CD4-positive, alpha-beta T cell treated with Interleukin-17A for 1 hour (primary cell): ENCODE measurements at regions not wholly inside any gene's neighbourhood (a gene's known extent, or its start where the extent isn't known, plus 50 kb on each side); places are given as distances from the start of the nearest gene placed in this dataset.

Source experiments
- DNase-seq: peaks from one replicate; pipeline ENCODE4 v3.0.0-alpha.2; 2020

DNA sequence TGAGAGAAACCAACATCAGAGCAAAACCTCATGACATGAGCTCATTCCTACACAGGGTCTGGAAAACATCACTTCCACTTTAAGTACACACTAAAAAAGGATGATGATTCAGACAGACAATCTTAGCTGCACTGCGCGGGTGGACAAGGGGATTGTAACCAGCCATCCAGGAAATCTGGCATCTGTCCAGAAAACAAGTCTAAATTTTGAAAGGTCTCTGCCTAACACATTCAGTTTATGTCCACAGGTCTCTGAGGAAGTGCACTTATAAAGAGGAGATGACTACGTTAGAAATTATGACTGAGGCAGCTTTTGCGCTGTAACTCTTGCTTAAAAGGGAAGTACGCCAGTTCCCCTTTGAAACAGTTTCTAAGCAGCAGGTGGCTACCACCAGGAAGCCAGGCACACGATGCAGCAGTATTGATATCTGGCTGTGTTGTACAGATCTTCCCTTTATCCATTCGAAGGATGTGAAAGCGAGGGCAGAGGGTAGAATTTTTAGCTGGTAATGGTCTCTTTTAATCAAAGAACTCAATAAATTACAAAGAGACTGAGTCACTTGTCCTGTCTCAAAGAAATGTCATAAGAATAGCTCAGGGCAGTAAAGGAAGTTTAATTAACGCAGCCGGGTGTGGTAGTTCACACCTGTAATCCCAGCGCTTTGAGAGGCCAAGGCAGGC lies 128.0 kb downstream of the SETD4 start:
- DNase-seq, result peak; percentile 40

DNA sequence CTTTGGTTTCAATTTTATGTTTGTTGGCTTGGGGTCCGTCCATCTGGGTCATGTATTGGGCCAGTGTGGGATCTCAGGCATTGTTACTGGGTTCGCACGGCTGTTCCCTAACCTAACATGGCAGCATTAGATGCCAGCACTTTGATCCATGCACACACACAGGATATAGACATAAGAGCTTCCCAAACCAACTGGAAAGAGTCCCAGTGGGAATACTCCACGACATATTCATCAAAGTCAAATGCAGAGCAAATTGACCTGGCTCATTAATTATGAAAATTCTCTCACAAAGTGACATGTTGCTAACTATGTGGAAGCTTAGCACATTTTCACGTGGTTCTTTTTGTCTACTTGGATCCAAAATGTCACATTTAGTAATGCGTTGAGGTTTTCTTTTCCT lies 130.4 kb downstream of the SETD4 start:
- no peak for DNase-seq

DNA sequence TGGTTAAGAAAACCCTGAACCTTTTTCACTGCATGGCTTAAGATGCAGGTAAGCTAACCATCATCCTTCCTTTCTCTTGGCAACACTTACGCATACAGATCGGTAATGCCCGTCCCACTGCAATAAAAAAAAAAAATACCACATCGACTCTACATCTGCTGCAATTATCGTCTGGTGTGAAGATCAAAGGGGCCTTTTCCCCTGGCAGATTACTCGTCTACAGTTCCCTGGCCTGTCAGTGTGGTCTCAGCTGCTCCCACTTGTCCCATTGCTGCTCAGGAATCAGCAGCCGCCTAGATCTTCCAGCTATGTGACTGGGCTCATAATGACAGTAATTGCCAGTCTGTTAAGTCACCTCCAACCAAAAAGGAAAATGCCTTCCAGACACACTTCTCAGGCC lies 133.1 kb downstream of the SETD4 start:
- DNase-seq, result no peak

DNA sequence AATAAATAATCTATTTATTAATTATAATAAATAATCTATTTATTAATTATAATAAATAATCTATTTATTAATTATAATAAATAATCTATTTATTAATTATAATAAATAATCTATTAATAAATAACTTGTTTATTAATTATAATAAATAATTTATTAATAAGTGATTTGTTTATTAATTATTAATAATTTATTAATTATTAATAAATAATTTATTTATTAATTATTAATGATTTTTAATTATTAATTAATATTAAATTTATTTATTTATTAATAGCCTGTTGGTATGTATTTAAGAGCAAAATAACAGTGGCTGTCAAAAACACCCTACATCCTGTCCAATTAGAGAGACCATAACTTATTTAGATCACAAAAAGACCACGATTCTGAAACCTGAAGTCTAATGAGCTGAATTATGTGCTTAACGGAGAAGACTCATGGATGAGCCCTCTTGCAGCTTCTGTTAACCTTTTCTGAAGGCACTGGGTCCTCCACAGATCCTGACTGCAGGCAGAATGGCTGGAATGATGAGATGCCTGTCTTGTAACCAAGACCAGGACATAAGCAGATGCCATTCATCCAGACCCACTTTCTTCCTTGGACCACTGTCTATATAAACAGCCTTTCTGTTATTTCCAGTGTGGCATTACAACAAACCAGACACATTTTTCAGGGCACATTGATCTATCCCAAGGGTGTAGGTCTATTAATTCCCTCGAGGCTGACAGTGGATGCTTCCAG lies 134.2 kb downstream of the SETD4 start:
- no peak for DNase-seq

DNA sequence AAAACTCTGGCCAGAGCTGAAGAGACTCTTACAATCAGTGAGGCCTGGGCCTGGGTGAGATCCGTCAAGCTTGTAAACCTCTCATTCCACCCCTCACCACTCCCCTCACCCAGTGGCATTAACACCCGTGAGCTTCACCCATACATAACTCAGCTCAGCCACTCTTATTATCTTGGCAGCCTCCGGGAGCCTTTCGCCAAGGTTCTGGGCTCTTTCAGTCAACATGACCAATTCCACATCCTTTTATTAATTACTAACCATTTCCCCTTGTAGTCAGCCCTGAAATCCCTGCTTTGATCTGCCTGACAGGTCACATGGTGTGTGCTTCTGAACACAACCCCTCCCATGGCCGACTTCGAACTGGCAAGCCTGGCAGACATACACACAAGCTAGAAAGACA lies 134.8 kb downstream of the SETD4 start:
- no peak for DNase-seq

DNA sequence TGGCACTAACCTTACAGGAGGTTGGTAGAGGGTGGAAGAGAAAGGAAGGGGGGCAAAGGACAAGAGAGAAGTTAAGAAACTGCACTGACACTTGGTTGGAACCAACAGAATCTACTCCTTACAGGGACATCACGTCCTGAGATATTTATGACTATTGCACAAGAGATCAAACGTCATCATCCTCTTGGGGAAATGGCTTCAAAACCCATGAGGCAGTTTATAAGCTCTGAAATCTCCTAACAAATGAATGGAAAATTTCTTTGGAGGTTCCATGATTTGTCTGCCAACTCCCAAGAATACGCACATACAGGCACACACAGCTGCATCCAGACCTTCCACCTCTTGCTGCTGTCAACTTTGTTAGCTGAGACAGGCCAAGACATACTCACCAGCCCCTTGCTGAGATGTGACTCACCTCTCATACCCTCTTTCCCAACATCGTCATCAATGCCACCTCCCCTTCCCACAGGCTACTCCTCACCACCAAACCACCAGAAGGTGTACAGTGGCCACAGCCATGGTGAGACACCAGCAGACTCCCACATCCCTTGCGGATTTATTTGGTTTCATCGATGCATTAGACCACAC lies 135.5 kb downstream of the SETD4 start:
- no peak for DNase-seq

DNA sequence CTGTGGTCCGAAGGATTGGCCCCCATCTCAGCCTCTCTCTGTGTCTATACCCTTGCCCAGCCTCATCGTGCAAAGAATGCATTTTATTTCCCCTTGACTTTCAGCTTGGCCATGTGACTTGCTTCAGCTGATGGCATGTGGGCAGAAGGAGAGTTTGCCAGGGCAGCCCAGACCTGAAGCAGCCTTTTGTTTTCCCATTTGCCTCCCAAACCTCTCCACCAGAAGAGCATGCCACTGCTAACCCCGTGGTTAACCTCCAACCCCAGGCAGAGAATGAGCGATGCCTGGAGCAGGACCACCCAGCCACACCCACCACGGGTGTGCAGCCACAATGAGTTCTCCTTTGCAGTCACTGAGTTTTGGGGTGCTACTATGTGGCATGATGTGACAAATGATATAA lies 136.4 kb downstream of the SETD4 start:
- no peak for DNase-seq

DNA sequence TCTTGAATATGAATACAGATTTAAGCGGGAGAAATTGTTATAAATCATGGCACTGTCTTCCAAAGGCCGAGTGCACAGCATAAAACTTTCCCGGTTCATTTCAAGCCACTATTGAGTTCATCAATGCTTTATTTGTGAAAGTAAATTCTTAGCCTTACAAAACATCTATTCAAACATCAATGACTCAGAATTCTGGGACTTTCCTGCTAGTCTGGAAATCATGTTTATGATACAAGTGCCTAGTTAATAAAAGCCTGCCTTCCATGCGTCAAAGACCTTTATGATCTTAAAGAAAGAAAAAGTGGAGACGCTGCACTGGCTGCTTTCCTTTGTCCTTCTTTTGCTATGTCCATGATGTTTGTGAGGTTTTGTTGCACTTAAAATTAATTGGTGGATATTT lies 137.7 kb downstream of the SETD4 start:
- DNase-seq, result no peak

DNA sequence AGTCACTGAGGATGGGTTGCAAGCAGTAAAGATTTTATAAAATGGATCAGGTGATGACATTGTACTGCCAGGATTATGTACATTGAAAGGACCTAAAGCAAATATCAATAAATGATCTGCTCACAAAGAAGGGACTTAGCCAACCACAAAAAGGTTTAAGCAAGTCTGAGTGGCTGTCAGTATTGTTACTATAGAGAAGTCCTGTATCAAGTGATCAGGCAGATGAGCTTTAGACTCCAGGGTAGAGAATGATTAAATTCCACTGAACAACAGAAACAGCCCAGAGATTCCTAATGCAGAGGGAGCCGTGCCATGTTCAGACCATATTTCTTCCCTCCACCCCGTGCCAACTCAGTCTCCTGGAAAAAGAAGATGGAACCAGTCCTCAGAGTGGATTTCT lies 138.9 kb downstream of the SETD4 start:
- no peak for DNase-seq

DNA sequence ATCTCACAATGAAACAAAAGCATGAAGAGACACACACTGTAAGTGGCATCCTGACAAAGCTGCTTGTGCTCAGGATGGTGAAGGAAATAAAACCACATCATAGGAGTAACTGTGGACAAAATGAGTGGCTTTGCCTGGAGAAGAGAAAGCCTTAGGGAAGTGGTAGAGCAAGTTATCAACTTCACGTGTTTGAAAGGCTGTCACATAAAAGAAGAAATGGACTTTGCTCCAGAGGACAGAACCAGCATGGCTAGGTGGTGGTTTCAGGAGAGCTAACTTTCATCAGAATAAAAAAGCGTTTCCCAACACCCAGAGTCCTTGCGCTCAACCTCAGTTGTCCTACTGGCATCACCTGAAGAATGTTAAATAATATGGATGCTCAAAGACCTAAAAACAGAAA lies 139.9 kb downstream of the SETD4 start:
- DNase-seq, result no peak

DNA sequence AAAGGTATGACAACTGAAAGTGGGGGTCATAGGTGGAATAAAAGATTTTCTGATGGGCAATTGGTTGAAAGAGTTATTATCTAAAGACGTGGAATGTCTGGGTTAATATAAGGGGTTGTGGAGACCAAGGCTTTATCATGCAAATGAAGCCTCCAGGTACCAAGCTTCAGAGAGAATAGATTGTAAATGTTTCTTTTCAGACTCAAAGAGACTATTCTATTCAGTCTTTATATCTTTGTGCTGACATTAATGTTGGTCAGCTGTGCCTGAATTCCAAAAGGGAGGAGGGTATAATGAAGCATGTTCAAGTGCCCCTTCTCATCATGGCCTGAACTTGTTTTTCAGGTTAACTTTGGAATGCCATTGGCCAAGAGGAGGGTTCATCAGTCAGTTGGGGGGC lies 145.3 kb downstream of the SETD4 start:
- DNase-seq, result no peak

DNA sequence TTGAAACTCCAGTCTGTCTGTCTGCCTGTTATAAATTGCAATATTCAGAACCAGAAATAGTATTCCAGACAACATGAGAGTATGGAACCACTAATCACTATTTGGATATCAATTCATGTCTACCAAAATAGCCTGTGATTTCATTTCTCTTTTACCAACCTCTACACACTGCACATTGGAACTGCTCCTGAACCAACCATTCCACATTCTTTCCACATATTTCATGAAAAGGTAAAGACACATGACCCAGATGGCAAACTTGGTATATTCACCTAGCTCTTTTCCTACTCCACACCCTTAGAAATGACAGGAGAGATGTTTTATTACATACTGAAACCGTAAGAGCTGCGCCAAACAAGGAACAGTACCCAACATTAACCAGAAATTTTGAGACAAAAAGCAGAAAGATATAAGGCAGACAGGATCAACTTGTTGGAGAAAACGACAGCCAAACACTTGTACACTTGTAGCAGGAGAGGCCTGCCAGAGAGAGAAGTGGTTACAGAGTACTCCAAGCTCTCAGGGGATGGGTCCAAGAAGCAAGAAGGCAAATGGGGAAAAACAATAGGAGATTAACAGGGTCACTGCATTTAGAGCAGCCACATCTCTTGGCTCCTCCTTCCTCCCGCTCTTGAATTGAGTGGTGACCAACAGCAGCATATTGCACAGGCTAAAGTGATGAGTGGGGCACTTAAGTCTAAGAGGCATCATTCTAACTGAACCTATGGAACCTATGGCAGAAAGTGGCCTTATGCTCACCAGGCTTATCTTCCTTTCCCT lies 148.7 kb downstream of the SETD4 start:
- DNase-seq, result no peak

DNA sequence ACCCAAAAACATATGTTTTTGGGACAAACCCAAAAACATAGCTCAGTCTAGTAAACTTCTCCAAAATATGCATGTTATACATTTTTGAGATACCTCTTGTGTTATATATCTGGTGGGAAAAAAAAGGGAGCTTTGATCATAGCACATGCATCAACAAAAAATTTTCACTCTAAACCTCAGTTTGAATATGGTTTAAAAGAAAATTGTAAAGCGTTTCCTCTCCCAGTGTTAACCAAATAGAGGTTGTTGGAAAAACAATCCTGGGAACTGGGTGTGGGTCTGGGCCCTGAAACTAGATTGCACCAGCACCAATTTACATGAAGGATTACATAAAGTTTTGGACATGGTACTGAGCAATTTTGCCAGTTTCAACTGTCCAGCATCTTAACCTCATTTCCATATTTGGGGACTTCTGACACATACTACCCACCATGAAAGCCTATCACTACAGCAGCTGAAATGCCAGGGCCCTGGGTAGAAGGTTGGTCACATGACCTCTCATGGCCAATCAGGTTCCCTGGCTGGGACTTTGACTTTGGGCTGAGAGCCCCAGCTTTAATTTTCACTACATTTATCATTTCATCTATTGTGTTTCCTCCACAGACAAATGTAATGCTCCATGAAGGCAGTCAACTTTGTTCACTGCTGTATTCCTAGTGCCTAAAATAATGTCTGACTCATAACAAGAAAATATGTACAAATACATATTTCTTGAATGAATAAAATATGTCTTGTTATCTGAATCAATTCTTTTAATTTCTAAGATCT lies 150.7 kb downstream of the SETD4 start:
- DNase-seq, result no peak

DNA sequence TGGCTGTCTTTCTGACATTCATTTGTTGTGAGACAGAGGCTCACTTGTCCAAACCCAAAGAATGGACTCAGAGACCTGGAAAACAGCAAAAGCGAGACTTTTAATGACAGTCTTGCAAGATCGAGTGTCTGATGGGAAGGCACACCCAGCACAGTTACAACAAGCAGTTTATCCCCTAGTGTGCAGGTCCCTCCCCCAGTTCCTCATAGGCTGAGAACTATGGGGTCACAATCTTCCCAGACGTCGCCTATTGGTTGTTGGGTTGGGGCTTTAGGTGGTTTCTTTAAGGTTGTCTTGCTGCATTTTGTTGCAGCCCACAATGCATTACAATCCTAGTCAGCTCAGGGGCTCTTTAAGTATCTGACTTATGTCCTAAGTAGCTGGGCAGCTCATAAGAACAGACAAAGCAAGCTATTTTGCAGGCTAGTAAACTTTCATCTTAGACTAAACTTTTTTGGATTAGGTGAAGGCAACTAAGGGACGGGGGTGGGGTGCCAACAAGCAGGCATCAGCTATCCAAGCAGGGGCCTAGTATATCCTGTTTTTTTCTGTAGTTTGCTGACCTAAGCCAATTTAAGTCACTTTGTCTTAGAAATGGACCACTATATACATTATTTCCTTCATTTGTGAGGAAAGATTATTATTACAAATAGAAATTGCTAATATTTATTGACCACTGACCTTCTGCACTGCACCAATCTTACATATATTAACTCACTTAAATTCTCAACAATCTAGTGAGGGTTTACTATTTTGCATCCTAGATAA lies 151.8 kb downstream of the SETD4 start:
- no peak for DNase-seq

DNA sequence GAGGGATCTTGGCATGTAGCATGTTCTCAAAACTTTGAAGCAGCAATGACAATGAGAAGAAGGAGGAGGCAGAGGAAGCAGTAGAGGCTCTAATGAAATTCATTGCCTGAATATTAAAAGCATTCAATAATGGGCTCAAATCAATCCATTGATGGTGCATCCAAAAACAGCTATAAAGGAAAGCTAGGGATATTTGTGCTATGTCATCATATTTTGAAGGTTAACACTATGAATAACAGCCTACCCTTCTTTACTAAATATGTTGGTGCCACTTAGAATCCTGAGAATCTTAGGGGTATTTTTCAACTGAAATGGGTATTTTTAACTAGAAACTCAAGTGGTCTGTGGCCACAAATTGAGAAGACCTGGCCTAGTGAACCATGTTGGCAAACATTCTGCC lies 153.7 kb downstream of the SETD4 start:
- DNase-seq, result no peak

DNA sequence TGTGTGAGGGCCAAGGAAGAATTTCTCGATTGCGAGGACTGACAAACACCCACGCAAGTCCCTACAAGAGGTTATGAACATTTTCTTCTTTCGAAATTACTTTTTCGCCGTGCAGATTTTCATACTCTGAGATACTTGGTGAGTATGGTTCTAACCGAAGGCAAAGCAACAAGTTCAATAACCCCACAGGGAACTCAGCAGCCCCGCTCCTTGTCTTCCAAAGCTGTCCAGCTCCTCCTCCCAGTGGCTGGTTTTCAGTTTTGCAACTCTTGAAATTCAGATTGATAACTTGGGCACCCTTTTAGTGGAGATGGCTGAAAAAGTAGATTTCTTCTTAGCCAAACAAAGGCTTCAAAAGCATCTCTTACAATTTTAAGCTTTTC lies 154.4 kb downstream of the SETD4 start:
- DNase-seq, result no peak

DNA sequence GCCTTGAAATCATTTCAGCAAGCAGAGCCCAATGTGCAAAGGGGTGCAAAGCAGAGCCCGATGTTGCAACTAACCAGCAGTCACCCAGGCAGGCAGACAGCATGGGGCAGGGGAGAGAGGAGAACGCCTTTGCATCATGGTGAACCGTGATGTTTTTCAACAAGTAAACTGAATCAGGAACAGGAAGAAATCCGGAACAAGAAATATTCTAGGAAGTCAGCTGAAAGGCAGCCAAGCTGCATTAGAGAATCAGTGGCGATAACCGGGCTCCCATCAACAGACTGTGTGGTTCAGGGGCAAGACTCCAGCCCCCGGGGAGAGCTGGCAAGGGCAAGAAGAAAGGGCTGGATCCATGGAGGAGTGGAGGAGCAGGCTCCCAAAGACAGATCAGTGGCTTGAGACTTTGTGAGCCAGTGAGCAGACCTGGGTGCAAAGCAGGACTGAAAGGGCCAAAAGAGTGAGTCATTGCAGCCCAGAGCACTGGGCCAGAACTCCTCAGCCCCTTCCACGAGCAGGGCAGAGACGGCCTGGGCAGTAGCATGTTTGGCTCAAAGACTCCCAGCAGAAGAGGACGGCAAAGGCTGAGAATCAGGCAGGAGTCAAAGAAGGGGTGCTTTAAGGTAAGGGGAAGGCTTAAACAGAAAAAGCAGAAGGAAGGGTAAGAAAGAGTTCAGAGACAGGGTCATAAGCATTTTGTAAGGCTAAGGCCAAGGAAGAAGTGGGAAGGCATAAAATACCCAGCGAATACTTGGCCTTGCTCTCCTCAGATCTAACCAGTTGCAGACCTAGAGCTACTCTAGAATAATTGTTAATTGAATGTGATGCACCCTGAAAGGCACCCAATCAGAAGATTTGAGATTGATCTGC lies 155.0 kb downstream of the SETD4 start:
- no peak for DNase-seq

DNA sequence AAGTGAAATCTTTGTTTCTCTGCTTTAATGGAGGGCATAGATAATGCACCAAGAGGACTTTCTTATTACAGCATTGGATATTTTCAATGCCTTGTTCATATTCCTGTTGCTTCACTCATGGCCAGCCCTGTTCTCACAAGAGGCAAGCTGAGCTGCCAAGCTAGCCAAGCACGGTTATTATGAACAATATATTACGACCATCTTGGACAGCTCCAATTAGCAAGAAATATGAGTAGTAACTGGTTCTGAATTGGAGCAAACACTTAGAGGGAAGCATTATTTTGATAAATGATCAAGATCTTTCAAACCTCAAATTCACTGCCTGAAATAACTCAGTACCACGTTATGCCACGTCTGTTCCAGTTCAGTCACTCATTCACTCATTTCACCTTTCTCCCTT lies 159.8 kb downstream of the SETD4 start:
- DNase-seq, result no peak

DNA sequence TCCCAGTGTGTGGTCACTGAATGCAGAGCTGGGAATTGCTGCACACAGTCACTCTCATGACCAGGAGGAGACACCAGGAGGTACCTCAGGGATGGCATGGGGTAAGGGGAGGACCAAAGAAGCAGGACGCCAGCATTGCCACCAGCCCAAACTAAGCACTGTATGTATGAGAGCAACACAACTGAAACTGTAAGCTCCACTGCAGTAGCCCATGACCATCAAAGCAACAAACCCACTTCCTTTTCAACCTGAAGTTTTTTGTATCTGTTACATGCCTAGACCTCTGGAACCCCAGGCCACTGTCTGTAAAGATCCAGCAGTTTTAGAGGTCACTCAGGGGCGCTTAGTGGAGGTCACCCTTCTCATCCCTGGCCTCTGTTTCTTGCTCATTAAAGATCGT lies 164.3 kb downstream of the SETD4 start:
- DNase-seq, result no peak

DNA sequence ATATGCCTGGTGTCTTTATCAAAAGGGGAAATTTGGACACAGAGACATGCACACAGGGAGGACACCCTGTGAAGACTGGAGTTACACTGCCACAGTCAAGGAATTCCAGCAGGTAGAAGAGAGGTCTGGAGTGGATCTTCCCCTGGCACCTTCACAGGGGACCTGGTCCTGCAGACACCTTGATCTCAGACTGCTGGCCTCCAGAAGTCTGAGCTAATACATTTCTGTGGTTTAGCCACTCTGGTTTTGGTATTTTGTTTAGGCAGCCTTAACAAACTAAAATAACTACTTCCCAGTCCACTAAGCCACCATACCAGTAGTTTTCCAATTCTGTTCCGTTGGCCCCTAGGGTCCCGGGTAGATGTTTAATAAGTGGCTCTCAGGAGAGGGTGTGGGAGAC lies 164.7 kb downstream of the SETD4 start:
- DNase-seq, result no peak

DNA sequence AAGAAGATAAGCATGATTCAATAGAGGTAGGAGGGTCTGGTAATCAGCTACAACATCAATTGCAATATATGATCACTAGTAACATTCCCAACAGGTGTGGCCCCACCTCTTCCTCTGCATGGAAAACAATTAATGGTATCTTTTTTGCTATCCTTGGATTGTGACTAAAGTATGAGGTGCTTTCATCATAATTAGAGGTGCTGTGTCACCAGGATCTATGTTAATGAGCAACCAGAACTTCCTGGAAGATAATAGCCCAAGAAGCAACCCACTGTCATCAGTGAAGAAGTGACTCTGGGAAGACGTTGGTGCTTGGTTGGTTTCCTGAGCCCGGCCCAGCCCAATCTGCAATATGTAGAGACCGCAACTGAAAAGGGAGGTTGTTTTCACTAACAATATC lies 167.2 kb downstream of the SETD4 start:
- no peak for DNase-seq
